HG02870 (cell line): ENCODE measurements at regions not wholly inside any gene's neighbourhood (a gene's known extent, or its start where the extent isn't known, plus 50 kb on each side); places are given as distances from the start of the nearest gene placed in this dataset.

Experiments
- ATAC-seq: cut with Tn5 transposase; IDR thresholded peaks from one replicate; pipeline ENCODE4 v1.9.1; 2021; ENCODE audit warnings: mild to moderate bottlenecking, moderate library complexity; ENCODE audit not compliant: unreplicated experiment

GRCh38 chr14:98288825-98289224, 983.2 kb downstream of the BCL11B start:
- ATAC-seq: no peak

- ATAC-seq: no peak
Measured at GRCh38 chr14:98290596-98290995, 981.4 kb downstream of the BCL11B start.

GRCh38 chr14:98292191-98292590, 979.8 kb downstream of the BCL11B start:
- no peak for ATAC-seq

- ATAC-seq: no peak
Measured at GRCh38 chr14:98293576-98293975, 978.4 kb downstream of the BCL11B start.

GRCh38 chr14:98296895-98297294, 975.1 kb downstream of the BCL11B start:
- no peak for ATAC-seq

GRCh38 chr14:98297567-98297966, 974.4 kb downstream of the BCL11B start:
- ATAC-seq: no peak

- ATAC-seq: no peak
Measured at GRCh38 chr14:98298481-98299244, 973.3 kb downstream of the BCL11B start.

GRCh38 chr14:98301681-98302080, 970.3 kb downstream of the BCL11B start:
- ATAC-seq: no peak

- no peak for ATAC-seq
Measured at GRCh38 chr14:98304574-98304973, 967.4 kb downstream of the BCL11B start.

GRCh38 chr14:98309591-98309990, 962.4 kb downstream of the BCL11B start:
- no peak for ATAC-seq

- no peak for ATAC-seq
Measured at GRCh38 chr14:98312006-98312405, 960.0 kb downstream of the BCL11B start.

GRCh38 chr14:98321841-98322240, 950.2 kb downstream of the BCL11B start:
- no peak for ATAC-seq

- ATAC-seq: no peak
Measured at GRCh38 chr14:98323836-98324235, 948.2 kb downstream of the BCL11B start.

- ATAC-seq: no peak
Measured at GRCh38 chr14:98325761-98326160, 946.2 kb downstream of the BCL11B start.

GRCh38 chr14:98328496-98328895, 943.5 kb downstream of the BCL11B start:
- no peak for ATAC-seq

- no peak for ATAC-seq
Measured at GRCh38 chr14:98334186-98334585, 937.8 kb downstream of the BCL11B start.

GRCh38 chr14:98341211-98341610, 930.8 kb downstream of the BCL11B start:
- ATAC-seq: no peak

GRCh38 chr14:98345161-98345560, 926.8 kb downstream of the BCL11B start:
- no peak for ATAC-seq

- ATAC-seq: no peak
Measured at GRCh38 chr14:98347686-98348085, 924.3 kb downstream of the BCL11B start.

GRCh38 chr14:98348505-98348904, 923.5 kb downstream of the BCL11B start:
- ATAC-seq: no peak

- ATAC-seq: no peak
Measured at GRCh38 chr14:98350213-98350612, 921.8 kb downstream of the BCL11B start.

GRCh38 chr14:98364961-98365360, 907.0 kb downstream of the BCL11B start:
- no peak for ATAC-seq

- no peak for ATAC-seq
Measured at GRCh38 chr14:98366429-98366828, 905.6 kb downstream of the BCL11B start.
